GM18520 (cell line): ENCODE measurements at regions not wholly inside any gene's neighbourhood (a gene's known extent, or its start where the extent isn't known, plus 50 kb on each side); places are given as distances from the start of the nearest gene placed in this dataset.
"Not testable (repeated sequence)": the region's sequence is repeated elsewhere in the genome, so short reads cannot be mapped to it uniquely, and the experiment has no call there.

Source experiments
- ATAC-seq: cut with Tn5 transposase; IDR thresholded peaks from one replicate; pipeline ENCODE4 v1.9.1; 2021; ENCODE audit not compliant: unreplicated experiment

GRCh38 chr13:22773465-22773864 is 407.3 kb upstream of the SGCG start:
- no peak for ATAC-seq

- no peak for ATAC-seq
Observed at GRCh38 chr13:22776394-22777186, 404.2 kb upstream of the SGCG start.

GRCh38 chr13:22777207-22777606 is 403.6 kb upstream of the SGCG start:
- no peak for ATAC-seq

GRCh38 chr13:22789027-22789593 is 391.7 kb upstream of the SGCG start:
- no peak for ATAC-seq

- ATAC-seq: no peak
Observed at GRCh38 chr13:22789916-22790315, 390.9 kb upstream of the SGCG start.

- no peak for ATAC-seq
Observed at GRCh38 chr13:22793598-22794134, 387.1 kb upstream of the SGCG start.

GRCh38 chr13:22800526-22801401 is 380.0 kb upstream of the SGCG start:
- no peak for ATAC-seq

GRCh38 chr13:22801402-22802003 is 379.3 kb upstream of the SGCG start:
- no peak for ATAC-seq

GRCh38 chr13:22812793-22813192 is 368.0 kb upstream of the SGCG start:
- no peak for ATAC-seq

- not testable (repeated sequence) for ATAC-seq
Observed at GRCh38 chr13:22813531-22814377, 367.0 kb upstream of the SGCG start.

GRCh38 chr13:22814433-22814832 is 366.3 kb upstream of the SGCG start:
- not testable (repeated sequence) for ATAC-seq

GRCh38 chr13:22821589-22821988 is 359.2 kb upstream of the SGCG start:
- no peak for ATAC-seq

- ATAC-seq: no peak
Observed at GRCh38 chr13:22825186-22825585, 355.6 kb upstream of the SGCG start.

- ATAC-seq: no peak
Observed at GRCh38 chr13:22828081-22828480, 352.7 kb upstream of the SGCG start.

- ATAC-seq: no peak
Observed at GRCh38 chr13:22836475-22836874, 344.3 kb upstream of the SGCG start.

GRCh38 chr13:22837980-22838647 is 342.7 kb upstream of the SGCG start:
- ATAC-seq: no peak

GRCh38 chr13:22839603-22840530 is 340.9 kb upstream of the SGCG start:
- ATAC-seq: no peak

- no peak for ATAC-seq
Observed at GRCh38 chr13:22846551-22846950, 334.2 kb upstream of the SGCG start.
